ENCODE measurements at regions not wholly inside any gene's neighbourhood (a gene's known extent, or its start where the extent isn't known, plus 50 kb on each side); places are given as distances from the start of the nearest gene placed in this dataset.

DNA sequence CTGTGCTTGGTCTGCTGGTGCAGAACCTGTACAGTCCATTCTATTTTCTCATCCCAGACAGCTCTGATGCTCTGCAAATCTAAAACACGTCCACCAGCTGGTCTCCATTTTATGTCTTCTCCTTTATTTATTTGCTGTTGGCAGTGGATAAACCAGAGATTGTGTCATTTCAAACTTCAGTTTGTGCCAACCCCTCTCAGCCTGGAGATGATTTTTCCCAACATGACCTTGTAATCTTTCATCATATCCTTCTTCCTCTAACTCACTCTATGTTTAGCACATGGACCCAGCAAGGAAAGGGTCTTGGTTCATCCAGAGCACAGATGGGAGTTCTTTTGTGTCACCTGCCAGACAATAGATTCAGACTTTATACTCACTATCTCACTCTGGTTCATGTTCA lies 273.2 kb downstream of the MTX2 start:
- no peaks in the 10 kb centered on the region for H3K9me3 ChIP-seq
- no peaks in the 10 kb centered on the region for H3K36me3 ChIP-seq
- DNase-seq = no peak
- peaks cover 0 to 25% (median 0%) of the 10 kb centered on the region in 7 donors for H3K27me3 ChIP-seq
- no peak for ATAC-seq
- no peak overlapping the region for H3K4me3 ChIP-seq
- WGBS, 2 donors = 59 to 75% methylated on average over 1 of the region's 1 CpG
- intact Hi-C loops (cut with DNase I) = no loop called here
- peaks cover 0 to 12% (median 0%) of the 10 kb centered on the region in 9 donors for H3K4me1 ChIP-seq
- TF ChIP-seq, protein P1, sequence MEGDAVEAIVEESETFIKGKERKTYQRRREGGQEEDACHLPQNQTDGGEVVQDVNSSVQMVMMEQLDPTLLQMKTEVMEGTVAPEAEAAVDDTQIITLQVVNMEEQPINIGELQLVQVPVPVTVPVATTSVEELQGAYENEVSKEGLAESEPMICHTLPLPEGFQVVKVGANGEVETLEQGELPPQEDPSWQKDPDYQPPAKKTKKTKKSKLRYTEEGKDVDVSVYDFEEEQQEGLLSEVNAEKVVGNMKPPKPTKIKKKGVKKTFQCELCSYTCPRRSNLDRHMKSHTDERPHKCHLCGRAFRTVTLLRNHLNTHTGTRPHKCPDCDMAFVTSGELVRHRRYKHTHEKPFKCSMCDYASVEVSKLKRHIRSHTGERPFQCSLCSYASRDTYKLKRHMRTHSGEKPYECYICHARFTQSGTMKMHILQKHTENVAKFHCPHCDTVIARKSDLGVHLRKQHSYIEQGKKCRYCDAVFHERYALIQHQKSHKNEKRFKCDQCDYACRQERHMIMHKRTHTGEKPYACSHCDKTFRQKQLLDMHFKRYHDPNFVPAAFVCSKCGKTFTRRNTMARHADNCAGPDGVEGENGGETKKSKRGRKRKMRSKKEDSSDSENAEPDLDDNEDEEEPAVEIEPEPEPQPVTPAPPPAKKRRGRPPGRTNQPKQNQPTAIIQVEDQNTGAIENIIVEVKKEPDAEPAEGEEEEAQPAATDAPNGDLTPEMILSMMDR (IDR thresholded peaks at IDR 0.05) = no peak
- H3K27ac ChIP-seq = no peak overlapping the region

DNA sequence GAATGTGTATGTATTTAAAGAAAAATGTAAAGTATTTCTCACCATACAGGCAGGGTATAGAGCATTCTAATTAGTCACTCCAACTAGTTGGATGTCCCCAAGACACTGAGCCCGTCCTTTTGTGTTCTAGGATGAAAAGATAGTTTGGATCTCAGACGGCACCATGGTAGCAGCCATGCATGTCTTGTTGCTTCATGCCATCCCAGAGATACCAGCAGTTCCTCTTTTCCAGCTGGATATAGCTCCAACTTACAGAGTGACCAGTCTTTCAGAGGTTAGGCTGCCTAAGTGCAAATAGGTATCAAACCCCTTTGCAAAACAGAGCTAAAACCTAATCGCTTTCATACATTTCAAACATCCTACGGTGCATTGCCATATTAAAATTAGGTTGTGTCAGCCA lies 275.3 kb downstream of the MTX2 start:
- H3K36me3 ChIP-seq = no peaks in the 10 kb centered on the region
- intact Hi-C loops (cut with DNase I) = no loop called here
- peaks cover 0 to 27% (median 6%) of the 10 kb centered on the region in 7 donors for H3K27me3 ChIP-seq
- no peak for DNase-seq
- no peak overlapping the region for H3K4me3 ChIP-seq
- no peak overlapping the region for H3K27ac ChIP-seq
- WGBS, 2 donors = 84 to 85% methylated on average over 4 of the region's 4 CpGs
- no peaks in the 10 kb centered on the region for H3K9me3 ChIP-seq
- TF ChIP-seq, protein P1 (IDR thresholded peaks at IDR 0.05) = no peak
- H3K4me1 ChIP-seq = peaks cover 0 to 13% (median 0%) of the 10 kb centered on the region in 9 donors
- ATAC-seq = no peak

DNA sequence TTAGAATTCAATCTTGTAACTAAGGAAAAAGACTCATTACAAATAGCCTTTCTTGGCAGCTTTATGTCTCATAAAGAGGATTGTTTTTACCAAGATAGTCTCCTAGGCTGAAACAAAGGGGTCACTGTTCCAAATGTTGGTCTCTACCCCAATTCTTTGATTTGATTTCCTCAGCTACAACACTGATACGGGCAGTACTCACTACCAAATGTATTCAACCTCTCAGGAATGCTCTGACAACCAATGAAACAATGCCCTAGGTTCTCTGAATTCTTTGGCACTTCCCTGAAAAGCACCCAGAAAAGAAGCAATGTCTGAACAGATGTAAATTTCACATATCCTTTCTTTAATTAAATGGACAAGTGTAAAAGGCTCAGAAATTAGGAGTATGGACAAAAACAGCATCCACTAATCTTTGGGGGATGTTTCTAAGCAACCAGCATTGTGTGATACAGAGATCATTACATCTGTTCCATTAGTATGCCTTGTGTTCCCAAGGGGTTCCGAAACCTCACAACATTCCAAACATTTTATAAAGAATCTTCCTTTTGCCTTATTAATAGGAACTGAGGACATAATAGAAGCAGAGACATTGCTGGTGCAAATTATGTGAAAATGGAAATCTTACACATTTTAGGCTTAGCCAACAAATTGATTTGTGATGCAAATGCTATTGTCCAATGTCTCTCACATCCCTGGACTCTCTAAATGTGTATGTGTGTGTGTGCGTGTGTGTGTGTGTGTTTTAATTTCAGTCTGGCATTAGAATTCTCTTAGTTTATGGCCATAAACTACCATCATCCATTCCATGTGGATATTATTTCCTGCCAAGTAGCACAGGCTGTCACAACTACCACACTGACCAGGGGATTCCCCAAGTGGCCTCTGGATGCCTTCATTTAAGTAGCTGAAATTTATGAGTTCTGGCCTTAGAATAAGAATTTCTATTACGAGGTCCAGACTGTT lies 276.0 kb downstream of the MTX2 start:
- WGBS, 2 donors = 66 to 67% methylated on average over 4 of the region's 4 CpGs

DNA sequence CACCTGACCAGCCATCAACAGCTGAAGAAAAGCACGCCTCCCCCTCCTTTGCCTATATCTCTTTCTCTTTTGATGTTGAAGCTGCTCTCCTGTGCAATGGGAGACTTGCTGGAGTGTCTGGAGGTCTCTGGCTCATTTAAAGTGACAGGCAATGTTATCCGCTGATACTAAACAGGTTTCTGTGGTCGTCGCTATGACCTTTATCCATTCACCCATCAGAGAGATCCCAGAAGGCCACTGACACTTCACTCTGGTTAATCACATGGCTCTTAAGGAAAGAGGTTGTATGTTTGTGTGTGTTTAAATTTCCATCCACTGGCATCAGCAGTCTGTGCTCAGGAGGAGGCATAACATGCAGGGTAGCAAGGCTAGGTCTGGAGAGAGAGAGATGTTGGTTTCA lies 277.3 kb downstream of the MTX2 start:
- H3K27me3 ChIP-seq = peaks cover 0 to 42% (median 8%) of the 10 kb centered on the region in 7 donors
- H3K36me3 ChIP-seq = no peaks in the 10 kb centered on the region
- intact Hi-C loops (cut with DNase I) = no loop called here
- TF ChIP-seq, protein P1 (IDR thresholded peaks at IDR 0.05) = no peak
- ATAC-seq (no peak), DNase-seq (no peak)
- WGBS, 2 donors = 83 to 87% methylated on average over 4 of the region's 4 CpGs
- H3K4me3 ChIP-seq = no peak overlapping the region
- no peak overlapping the region for H3K27ac ChIP-seq
- H3K4me1 ChIP-seq = peaks cover 0 to 18% (median 0%) of the 10 kb centered on the region in 9 donors
- H3K9me3 ChIP-seq = no peaks in the 10 kb centered on the region

More for the DNA sequence above, 276.0 kb downstream of the MTX2 start:
- peaks cover 0 to 18% (median 0%) of the 10 kb centered on the region in 9 donors for H3K4me1 ChIP-seq
- TF ChIP-seq, protein P1 (IDR thresholded peaks at IDR 0.05) = no peak
- H3K36me3 ChIP-seq = no peaks in the 10 kb centered on the region
- H3K27ac ChIP-seq = no peak overlapping the region
- H3K27me3 ChIP-seq = peaks cover 0 to 34% (median 8%) of the 10 kb centered on the region in 7 donors
- DNase-seq (no peak), ATAC-seq (no peak)
- intact Hi-C loops (cut with DNase I) = no loop called here
- H3K9me3 ChIP-seq = no peaks in the 10 kb centered on the region
- no peak overlapping the region for H3K4me3 ChIP-seq

Measured in heart right ventricle (tissue), 16 donors.